GM21360 (cell line): ENCODE measurements at regions not wholly inside any gene's neighbourhood (a gene's known extent, or its start where the extent isn't known, plus 50 kb on each side); places are given as distances from the start of the nearest gene placed in this dataset.
"Not testable (repeated sequence)": the region's sequence is repeated elsewhere in the genome, so short reads cannot be mapped to it uniquely, and the experiment has no call there.

Experiments used
- ATAC-seq: cut with Tn5 transposase; IDR thresholded peaks from one replicate; pipeline ENCODE4 v1.9.1; 2021; ENCODE audit warnings: mild to moderate bottlenecking, moderate library complexity; ENCODE audit not compliant: unreplicated experiment

DNA sequence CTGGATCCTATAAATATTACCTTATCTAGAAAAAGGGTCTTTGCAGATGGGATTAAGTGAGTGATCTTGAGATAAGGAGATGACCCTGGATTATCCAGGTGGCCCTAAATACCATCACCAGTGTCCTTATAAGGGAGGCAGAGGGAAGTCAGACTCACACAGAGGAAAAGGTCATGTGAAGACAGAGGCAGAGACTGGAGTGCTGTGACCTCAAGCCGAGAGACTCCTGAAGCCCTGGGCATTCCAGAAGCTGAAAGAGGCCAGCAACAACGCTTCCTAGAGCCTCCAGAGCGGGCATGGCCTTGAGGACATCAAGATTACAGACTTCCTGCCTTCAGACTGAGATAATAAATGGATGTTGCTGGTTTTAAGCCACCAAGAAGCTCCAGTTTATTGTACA, 118.8 kb downstream of the ATPSCKMT start:
- no peak for ATAC-seq

GRCh38 chr5:10126900-10127299, 122.8 kb downstream of the ATPSCKMT start:
- ATAC-seq: no peak

- no peak for ATAC-seq
Measured at GRCh38 chr5:10125116-10125515, 124.6 kb downstream of the ATPSCKMT start.

- ATAC-seq: no peak
Measured at GRCh38 chr5:10124287-10124686, 125.4 kb downstream of the ATPSCKMT start.

GRCh38 chr5:10123254-10123989, 126.3 kb downstream of the ATPSCKMT start:
- no peak for ATAC-seq

DNA sequence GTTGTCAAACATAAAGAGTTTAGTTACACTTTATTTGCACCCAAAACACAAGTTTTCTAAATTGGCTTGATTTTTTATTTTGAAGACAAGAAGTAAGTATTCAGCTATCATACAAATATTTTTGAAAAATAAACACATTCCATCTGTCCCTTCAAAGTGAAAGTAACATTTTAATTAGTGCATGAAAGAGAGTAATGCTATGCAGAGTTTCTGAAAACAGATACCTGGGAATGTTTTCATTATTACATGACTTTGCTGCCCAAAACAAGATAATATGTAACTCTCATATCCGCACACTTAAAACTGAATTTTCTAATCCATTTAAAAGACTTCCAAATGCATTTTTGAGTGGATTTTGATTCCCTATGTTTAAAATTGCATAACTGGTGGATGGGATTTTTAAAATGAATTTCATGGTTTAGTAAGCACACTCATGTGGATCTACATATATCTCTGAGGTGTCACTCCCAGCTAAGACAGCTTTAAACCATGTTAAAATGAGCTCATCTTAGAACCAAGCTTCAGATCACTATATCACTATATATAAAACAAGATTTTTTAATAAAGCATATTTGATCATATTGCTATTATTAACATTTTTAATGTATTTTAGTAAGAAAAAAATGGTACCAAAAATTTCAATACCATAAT, 127.5 kb downstream of the ATPSCKMT start:
- no peak for ATAC-seq

GRCh38 chr5:10120934-10121333, 128.8 kb downstream of the ATPSCKMT start:
- no peak for ATAC-seq

DNA sequence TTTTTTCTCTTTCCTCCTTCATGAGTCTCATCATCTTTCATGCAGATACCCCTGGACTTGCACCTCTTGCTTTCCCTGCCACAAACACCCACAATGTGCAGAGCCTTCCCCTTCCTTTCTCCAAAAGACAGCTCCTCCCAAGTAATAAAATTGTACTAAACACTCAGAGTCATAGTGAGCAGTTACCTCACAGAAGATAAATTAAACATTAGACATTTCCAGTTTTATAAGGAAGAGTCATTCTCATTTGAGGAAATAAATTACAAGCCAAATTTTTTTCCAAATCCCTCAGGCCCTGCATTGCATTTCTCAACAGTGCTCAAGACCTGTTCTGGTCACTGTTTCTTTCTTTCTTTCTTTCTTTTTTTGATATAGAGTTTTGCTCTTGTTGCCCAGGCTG, 131.5 kb downstream of the ATPSCKMT start:
- ATAC-seq: no peak

GRCh38 chr5:10116594-10116993, 133.1 kb downstream of the ATPSCKMT start:
- no peak for ATAC-seq

- no peak for ATAC-seq
Measured at GRCh38 chr5:10115669-10116068, 134.0 kb downstream of the ATPSCKMT start.

- peak; percentile 67 for ATAC-seq
Measured at GRCh38 chr5:10111571-10111970, 138.1 kb downstream of the ATPSCKMT start.

DNA sequence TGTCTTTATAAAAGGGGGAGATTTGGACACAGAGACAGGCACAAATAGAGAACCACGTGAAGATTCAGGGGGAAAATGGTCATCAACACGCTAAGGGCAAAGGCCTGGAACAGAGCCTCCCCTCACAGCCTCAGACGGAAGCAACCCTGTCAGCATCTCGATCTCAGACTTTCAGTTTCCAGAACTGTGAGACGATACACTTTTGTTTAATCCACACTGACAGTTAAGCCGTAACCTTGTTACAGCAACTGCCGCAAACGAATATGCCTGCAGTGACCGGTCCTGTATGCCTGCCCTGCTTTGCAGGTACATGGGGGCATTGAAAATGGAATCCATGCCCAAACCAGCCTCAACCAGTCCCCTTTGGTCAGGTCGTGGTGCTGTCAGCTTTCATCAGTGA, 139.5 kb downstream of the ATPSCKMT start:
- ATAC-seq: no peak

DNA sequence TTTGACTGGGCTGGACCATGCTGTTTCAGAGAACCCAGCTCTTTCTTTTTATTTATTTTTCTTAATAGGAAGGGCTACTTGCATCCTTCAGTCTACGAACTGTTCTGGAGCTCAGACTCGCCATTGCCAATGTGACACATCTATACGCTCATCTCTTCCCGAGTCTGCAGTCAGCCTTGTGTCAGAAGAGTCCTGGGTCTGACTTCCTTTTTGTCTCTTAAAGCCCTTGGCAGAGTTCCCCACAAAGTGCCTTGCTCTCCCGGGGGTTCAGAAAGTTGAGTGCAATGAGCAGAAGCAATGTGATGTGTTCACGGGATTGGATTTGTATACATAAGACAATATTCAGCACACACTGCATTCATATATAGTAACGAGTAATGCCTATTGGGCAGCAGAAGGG, 140.4 kb downstream of the ATPSCKMT start:
- no peak for ATAC-seq

DNA sequence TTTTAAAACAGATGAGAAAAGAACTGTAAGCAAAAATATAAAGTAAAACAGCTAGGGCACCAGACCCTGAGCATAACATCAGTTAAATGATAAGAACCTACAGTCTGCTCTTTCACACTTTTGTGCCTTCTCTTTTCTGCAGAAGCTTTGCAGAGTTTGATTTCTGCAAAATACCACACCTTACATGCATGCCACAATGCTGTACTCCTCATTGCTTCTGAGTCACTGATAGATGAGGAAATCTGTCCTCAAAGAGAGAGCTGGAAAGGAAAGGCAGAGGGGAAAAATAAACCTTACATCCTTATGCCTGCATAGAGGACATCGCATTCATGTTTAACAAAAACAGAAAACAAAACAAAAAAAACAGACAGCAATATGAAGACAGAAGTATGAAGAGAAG, 142.9 kb downstream of the ATPSCKMT start:
- ATAC-seq: no peak

DNA sequence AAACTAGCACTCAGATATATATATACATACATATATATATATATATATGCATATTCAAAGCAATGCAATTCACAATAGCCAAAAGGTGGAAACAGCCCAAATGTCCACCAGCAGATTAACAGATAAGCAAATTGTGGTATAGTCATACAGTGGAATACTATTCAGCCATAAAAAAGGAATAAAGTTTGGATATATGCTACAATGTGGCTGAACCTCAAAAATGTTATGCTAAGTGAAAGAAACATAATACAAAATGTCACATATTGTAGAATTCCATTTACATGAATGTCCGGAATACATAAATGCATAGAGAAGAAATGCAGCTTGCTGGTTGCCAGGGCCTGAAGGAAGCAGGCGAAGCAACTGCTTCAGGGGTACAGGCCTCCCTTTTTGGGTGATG, 143.4 kb downstream of the ATPSCKMT start:
- ATAC-seq: no peak

GRCh38 chr5:10102706-10103497, 146.8 kb downstream of the ATPSCKMT start:
- ATAC-seq: no peak

DNA sequence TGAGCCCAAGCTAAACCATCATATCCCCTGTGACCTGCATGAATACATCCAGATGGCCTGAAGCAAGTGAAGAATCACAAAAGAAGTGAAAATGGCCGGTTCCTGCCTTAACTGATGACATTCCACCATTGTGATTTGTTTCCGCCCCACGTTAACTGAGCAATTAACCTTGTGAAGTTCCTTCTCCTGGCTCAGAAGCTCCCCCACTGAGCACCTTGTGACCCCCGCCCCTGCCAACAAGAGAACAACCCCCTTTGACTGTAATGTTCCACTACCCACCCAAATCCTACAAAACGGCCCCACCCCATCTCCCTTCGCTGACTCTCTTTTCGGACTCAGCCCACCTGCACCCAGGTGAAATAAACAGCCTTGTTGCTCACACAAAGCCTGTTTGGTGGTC, 147.5 kb downstream of the ATPSCKMT start:
- not testable (repeated sequence) for ATAC-seq

- no peak for ATAC-seq
Measured at GRCh38 chr5:10099548-10099947, 150.1 kb downstream of the ATPSCKMT start.

- ATAC-seq: no peak
Measured at GRCh38 chr5:10091701-10092100, 158.0 kb downstream of the ATPSCKMT start.

DNA sequence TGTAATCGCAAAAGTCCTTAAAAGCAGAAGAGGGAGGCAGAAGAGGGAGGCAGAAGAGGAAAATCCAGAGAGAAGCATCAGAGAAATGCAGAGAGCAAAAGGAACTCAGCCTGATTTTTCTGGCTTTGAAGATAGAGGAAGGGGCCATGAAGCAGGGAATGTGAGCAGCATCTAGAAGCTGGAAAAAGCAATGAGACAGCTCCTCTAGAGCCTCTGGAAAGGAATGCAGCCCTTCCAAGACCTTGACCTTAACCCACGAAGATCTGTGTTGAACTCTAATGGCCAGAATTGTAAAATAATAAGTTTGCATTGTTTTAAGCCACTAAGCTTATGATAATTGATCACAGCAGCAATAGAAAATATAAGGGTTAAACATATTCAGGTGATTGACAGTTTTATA, 159.6 kb downstream of the ATPSCKMT start:
- ATAC-seq: no peak

DNA sequence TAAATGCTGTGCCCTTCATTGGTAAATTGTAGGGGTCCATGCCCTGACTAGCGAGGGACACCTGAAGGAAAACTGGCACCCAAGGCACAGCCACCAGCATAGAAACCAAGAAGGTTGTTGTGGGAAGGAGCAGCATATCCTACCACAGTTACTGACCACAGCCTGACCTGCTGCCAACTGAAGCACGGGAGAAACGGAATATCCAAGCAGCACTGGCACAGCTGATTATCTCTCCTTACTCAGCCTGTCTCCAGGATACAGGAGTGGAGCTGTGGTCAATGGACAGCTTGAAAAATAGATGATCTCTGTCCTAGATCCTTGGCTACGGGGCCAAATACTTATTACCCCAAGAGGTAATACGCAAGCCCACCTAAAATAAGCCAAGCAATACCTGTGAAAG, 164.5 kb downstream of the ATPSCKMT start:
- ATAC-seq: no peak

- ATAC-seq: no peak
Measured at GRCh38 chr5:10081584-10081983, 168.1 kb downstream of the ATPSCKMT start.
